Hepatocyte (in vitro differentiated cells): ENCODE measurements at regions not wholly inside any gene's neighbourhood (a gene's known extent, or its start where the extent isn't known, plus 50 kb on each side); places are given as distances from the start of the nearest gene placed in this dataset.

Experiments
- DNase-seq: peaks from one replicate; pipeline ENCODE4 v3.0.0-alpha.2; 2016; ENCODE audit warnings: low spot score
- H2AFZ ChIP-seq: fragments of 200-600 bp; sonication (generic); 2 replicates; pipeline ENCODE4 v1.6.0; 2016; ENCODE audit warnings: antibody characterized with exemption, mild to moderate bottlenecking
- H3K27ac ChIP-seq: fragments of 200-600 bp; sonication (generic); 2 replicates; pipeline ENCODE4 v1.5.1; 2016; ENCODE audit warnings: mild to moderate bottlenecking
- H3K27me3 ChIP-seq: fragments of 200-600 bp; sonication (generic); 2 replicates; pipeline ENCODE4 v1.6.1; 2016
- H3K36me3 ChIP-seq: fragments of 200-600 bp; sonication (generic); replicated peaks from 2 replicates; pipeline ENCODE4 v1.5.1; 2016; ENCODE audit warnings: low read depth; ENCODE audit not compliant: insufficient read depth
- H3K4me1 ChIP-seq: fragments of 200-600 bp; sonication (generic); 2 replicates; pipeline ENCODE4 v1.5.1; 2016; ENCODE audit warnings: mild to moderate bottlenecking, moderate library complexity; ENCODE audit not compliant: insufficient read depth
- H3K4me2 ChIP-seq: fragments of 200-600 bp; sonication (generic); 2 replicates; pipeline ENCODE4 v1.6.0; 2016
- H3K4me3 ChIP-seq: fragments of 200-600 bp; sonication (generic); 2 replicates; pipeline ENCODE4 v1.5.1; 2016; ENCODE audit warnings: mild to moderate bottlenecking
- H3K79me2 ChIP-seq: fragments of 200-600 bp; sonication (generic); 2 replicates; pipeline ENCODE4 v1.6.0; 2017; ENCODE audit warnings: mild to moderate bottlenecking
- H3K9me2 ChIP-seq: fragments of 200-600 bp; sonication (generic); replicated peaks from 2 replicates; pipeline ENCODE4 v1.6.0; 2017; ENCODE audit warnings: mild to moderate bottlenecking; ENCODE audit not compliant: insufficient read depth
- H3K9me3 ChIP-seq: fragments of 200-600 bp; sonication (generic); 2 replicates; pipeline ENCODE4 v1.5.1; 2016; ENCODE audit warnings: low read depth, mild to moderate bottlenecking
- H4K20me1 ChIP-seq: fragments of 200-600 bp; sonication (generic); 2 replicates; pipeline ENCODE4 v1.6.0; 2016; ENCODE audit warnings: mild to moderate bottlenecking; ENCODE audit not compliant: insufficient read depth, poor library complexity, severe bottlenecking
- EZH2 ChIP-seq: fragments of 200-600 bp; sonication (generic); IDR thresholded peaks from 2 replicates; pipeline ENCODE4 v1.6.1; 2016; ENCODE audit warnings: antibody characterized with exemption, mild to moderate bottlenecking, borderline replicate concordance
- EZH2phosphoT487 ChIP-seq: fragments of 200-600 bp; sonication (generic); IDR thresholded peaks from one replicate; pipeline ENCODE4 v1.6.1; 2018; ENCODE audit warnings: antibody characterized with exemption, mild to moderate bottlenecking, low read depth, moderate library complexity; ENCODE audit not compliant: unreplicated experiment, severe bottlenecking
- WGBS: methylation state at CpG from one replicate; pipeline ENCODE4 v1.1.6; 2016; ENCODE audit warnings: low lambda C conversion rate; ENCODE audit errors: missing lambda C conversion rate; 5-methylcytosine and 5-hydroxymethylcytosine counted together
- TF ChIP-seq, protein P1 (sequence below): fragments of 200-600 bp; sonication (generic); IDR thresholded peaks from 2 replicates; pipeline ENCODE4 v1.5.1; 2016; ENCODE audit warnings: antibody characterized with exemption, mild to moderate bottlenecking; ENCODE audit not compliant: poor library complexity

DNA sequence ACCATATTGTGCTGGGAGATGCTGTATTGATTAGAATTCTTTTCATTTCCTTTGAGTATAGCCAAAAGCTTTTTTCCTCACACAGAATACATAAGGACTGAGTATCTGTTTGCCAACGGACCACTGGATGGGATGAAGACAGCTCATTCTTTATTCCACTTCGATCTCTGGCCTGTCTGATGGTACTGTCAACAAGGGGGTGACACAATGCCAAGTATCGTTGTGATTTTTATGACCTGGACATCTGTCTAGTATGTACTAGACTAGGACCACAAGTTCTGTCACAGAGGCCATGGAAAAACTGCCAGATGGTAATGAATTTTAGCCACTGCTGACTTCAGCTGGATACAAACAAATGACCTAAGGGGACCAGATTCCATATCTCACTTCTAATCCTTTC lies 502.7 kb downstream of the SOX5 start:
- H3K79me2 ChIP-seq: no peaks in the 10 kb centered on the region
- no peaks in the 10 kb centered on the region for H3K27me3 ChIP-seq
- H3K4me2 ChIP-seq: no peak overlapping the region
- no peak overlapping the region for H3K4me3 ChIP-seq
- no peaks in the 10 kb centered on the region for H3K36me3 ChIP-seq
- H3K27ac ChIP-seq: no peak overlapping the region
- H2AFZ ChIP-seq: no peak overlapping the region
- no peak for DNase-seq
- H3K9me2 ChIP-seq: no peaks in the 10 kb centered on the region
- no peaks in the 10 kb centered on the region for H3K4me1 ChIP-seq
- no peaks in the 10 kb centered on the region for H4K20me1 ChIP-seq
- WGBS: 77% methylated on average over 3 of the region's 3 CpGs
- no peaks in the 10 kb centered on the region for H3K9me3 ChIP-seq
- no peak for TF ChIP-seq EZH2phosphoT487
- TF ChIP-seq, protein P1, sequence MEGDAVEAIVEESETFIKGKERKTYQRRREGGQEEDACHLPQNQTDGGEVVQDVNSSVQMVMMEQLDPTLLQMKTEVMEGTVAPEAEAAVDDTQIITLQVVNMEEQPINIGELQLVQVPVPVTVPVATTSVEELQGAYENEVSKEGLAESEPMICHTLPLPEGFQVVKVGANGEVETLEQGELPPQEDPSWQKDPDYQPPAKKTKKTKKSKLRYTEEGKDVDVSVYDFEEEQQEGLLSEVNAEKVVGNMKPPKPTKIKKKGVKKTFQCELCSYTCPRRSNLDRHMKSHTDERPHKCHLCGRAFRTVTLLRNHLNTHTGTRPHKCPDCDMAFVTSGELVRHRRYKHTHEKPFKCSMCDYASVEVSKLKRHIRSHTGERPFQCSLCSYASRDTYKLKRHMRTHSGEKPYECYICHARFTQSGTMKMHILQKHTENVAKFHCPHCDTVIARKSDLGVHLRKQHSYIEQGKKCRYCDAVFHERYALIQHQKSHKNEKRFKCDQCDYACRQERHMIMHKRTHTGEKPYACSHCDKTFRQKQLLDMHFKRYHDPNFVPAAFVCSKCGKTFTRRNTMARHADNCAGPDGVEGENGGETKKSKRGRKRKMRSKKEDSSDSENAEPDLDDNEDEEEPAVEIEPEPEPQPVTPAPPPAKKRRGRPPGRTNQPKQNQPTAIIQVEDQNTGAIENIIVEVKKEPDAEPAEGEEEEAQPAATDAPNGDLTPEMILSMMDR: no peak
- no peak for TF ChIP-seq EZH2

DNA sequence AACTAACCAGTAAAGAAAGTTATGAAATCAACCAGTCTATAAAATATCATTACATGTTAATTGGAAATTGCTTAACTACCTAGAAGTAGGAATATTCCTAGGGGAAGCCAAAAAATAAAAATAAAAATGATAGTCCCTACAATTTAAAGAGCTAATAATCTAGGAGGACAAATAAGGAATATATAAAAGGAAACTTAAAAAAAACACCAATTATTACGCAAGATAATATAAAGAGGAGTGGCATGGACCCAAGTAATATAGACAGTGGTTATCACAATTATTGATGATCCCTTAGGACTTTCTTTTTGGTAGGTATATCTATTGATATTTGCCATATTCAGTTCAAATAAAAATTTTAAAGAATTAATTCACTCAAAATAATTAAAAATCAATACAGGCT lies 498.7 kb downstream of the SOX5 start:
- no peak overlapping the region for H2AFZ ChIP-seq
- DNase-seq: no peak
- no peaks in the 10 kb centered on the region for H3K79me2 ChIP-seq
- H3K36me3 ChIP-seq: no peaks in the 10 kb centered on the region
- H3K4me3 ChIP-seq: no peak overlapping the region
- H3K4me1 ChIP-seq: no peaks in the 10 kb centered on the region
- H4K20me1 ChIP-seq: no peaks in the 10 kb centered on the region
- H3K27ac ChIP-seq: no peak overlapping the region
- no peak overlapping the region for H3K4me2 ChIP-seq
- TF ChIP-seq EZH2: no peak
- TF ChIP-seq, protein P1: no peak
- no peak for TF ChIP-seq EZH2phosphoT487
- no peaks in the 10 kb centered on the region for H3K9me2 ChIP-seq
- H3K9me3 ChIP-seq: no peaks in the 10 kb centered on the region
- WGBS: 100% methylated on average over 1 of the region's 1 CpG
- no peaks in the 10 kb centered on the region for H3K27me3 ChIP-seq

DNA sequence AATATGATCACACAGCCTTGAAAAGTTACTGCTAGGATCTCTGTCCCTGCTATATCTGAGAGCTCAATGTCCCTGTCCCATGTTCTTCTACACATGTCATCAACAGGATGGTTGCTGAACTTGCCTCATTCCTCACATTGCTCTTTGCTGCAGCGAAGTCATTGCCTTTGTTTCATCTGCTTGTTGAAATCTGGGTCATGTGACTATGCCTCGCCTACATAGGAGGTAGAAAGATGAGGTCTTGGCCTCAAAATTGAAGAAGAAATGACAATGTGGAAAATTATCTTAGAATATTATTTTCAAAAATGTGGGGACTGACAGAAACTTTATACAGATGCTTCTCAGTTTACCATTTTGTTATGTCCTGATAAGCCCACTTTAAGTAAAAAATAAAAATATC lies 494.2 kb downstream of the SOX5 start:
- Histone ChIP-seq H3K9me3 (no peaks in the 10 kb centered on the region), H4K20me1 (no peaks in the 10 kb centered on the region), H3K36me3 (no peaks in the 10 kb centered on the region), H3K27ac (no peak overlapping the region), H3K9me2 (no peaks in the 10 kb centered on the region), H2AFZ (no peak overlapping the region), H3K4me3 (no peak overlapping the region), H3K4me2 (no peak overlapping the region), H3K4me1 (no peaks in the 10 kb centered on the region), H3K79me2 (no peaks in the 10 kb centered on the region), H3K27me3 (no peaks in the 10 kb centered on the region)
- 86% methylated on average over 2 of the region's 2 CpGs for WGBS
- no peak for TF ChIP-seq EZH2
- DNase-seq: no peak

DNA sequence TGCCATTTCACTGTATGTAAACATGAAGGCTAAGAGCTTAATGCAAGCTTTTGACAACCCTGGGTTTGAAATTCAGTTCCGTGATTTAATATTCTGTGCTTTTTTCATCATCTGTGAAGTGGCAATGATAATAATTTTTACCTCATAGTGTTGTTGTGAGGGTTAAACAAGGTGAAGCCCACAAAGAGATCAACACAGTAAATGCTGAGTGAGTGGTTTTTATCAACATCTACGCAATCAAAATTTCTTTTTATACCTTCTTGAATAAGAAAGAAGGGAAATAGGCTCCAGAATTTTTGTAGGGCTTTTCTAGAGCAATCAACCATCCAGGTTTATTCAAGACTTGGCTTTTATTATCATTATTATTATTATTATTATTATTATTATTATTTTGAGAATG lies 490.8 kb downstream of the SOX5 start:
- no peak for DNase-seq
- no peak overlapping the region for H2AFZ ChIP-seq
- H4K20me1 ChIP-seq: no peaks in the 10 kb centered on the region
- no peak overlapping the region for H3K27ac ChIP-seq
- no peaks in the 10 kb centered on the region for H3K9me2 ChIP-seq
- no peaks in the 10 kb centered on the region for H3K4me1 ChIP-seq
- H3K79me2 ChIP-seq: no peaks in the 10 kb centered on the region
- no peak overlapping the region for H3K4me2 ChIP-seq
- no peaks in the 10 kb centered on the region for H3K9me3 ChIP-seq
- TF ChIP-seq EZH2phosphoT487: no peak
- H3K27me3 ChIP-seq: no peaks in the 10 kb centered on the region
- H3K36me3 ChIP-seq: no peaks in the 10 kb centered on the region
- WGBS: 94% methylated on average over 2 of the region's 2 CpGs
- H3K4me3 ChIP-seq: no peak overlapping the region

DNA sequence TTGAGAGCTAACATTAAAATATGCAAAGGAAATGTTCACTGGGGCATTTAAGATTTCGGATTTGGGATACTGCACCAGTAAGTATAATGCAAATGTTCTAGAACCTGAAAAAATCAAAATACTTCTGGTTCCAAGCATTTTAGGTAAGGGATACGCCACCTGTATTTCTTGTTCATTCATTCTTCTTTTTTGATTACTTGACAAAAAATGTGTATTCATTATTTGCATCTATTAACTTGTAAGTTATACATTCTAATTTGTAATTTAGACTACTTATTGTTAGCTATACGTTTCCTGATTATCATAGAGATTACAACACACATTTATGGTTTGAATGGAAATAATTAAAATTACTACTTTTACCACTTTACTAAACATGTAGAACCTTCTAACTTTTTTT lies 486.9 kb downstream of the SOX5 start:
- Histone ChIP-seq H3K9me2 (no peaks in the 10 kb centered on the region), H3K4me3 (no peak overlapping the region), H3K36me3 (no peaks in the 10 kb centered on the region), H3K4me2 (no peak overlapping the region), H4K20me1 (no peaks in the 10 kb centered on the region), H2AFZ (no peak overlapping the region), H3K9me3 (no peaks in the 10 kb centered on the region), H3K4me1 (no peaks in the 10 kb centered on the region), H3K27me3 (no peaks in the 10 kb centered on the region), H3K27ac (no peak overlapping the region), H3K79me2 (no peaks in the 10 kb centered on the region)
- 57% methylated on average over 3 of the region's 3 CpGs for WGBS
- DNase-seq: no peak
- no peak for TF ChIP-seq EZH2
